Colonic mucosa (tissue), 4 donors: ENCODE measurements at regions not wholly inside any gene's neighbourhood (a gene's known extent, or its start where the extent isn't known, plus 50 kb on each side); places are given as distances from the start of the nearest gene placed in this dataset.

ENCODE experiments used
- DNase-seq: peaks from one replicate; pipeline ENCODE4 v3.0.0-alpha.2; 2020
- H3K27ac ChIP-seq: fragments of 200-600 bp; one replicate; pipeline ENCODE4 v1.8.0; 2021
- H3K27me3 ChIP-seq: fragments of 200-600 bp; one replicate; pipeline ENCODE4 v1.8.0; 2021
- H3K36me3 ChIP-seq: fragments of 200-600 bp; one replicate; pipeline ENCODE4 v1.8.0; 2021
- H3K4me1 ChIP-seq: fragments of 200-600 bp; one replicate; pipeline ENCODE4 v1.8.0; 2021; ENCODE audit warnings: mild to moderate bottlenecking
- H3K4me3 ChIP-seq: fragments of 200-600 bp; one replicate; pipeline ENCODE4 v1.8.0; 2021
- H3K9ac ChIP-seq, 2 donors: one replicate each; pipeline ENCODE4 v1.7.0; 2013; ENCODE audit warnings: control low read depth in 2 of 2, low read depth in 2 of 2, low read length in 2 of 2
- H3K9me3 ChIP-seq: fragments of 200-600 bp; one replicate; pipeline ENCODE4 v1.8.0; 2021
- intact Hi-C: fragments of 100-400 bp; cut with DNase I; formaldehyde crosslinking; loops from one replicate; pipeline ENCODE4 v1.14.1; 2022
- TF ChIP-seq, protein P1 (sequence below): fragments of 200-600 bp; IDR thresholded peaks from one replicate; pipeline ENCODE4 v1.8.0; 2022; ENCODE audit warnings: antibody characterized with exemption, mild to moderate bottlenecking
- donor health status: healthy.
- donor health status: DM: no; HTN: no; CAD: no.
- donor health status: DM: no; HTN: no; CAD: no.

DNA sequence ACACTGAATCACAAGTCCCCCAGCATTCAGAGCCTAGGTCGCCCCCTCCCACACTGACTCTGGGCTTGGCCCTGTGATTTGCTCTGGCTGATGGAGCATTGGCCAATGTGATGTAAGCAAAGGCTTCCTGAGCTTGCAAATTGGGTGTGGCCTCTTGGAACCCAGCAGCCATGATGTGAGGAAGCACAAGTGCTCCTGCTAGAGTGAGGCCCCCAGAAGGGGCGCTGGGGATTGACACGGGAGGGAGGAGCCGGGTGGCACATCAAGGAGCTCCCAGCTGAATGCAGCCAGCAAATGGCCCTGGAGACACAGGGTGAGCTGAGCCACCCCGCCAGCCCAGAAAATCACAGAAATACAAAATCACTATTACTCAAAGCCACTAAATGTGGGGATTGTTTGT lies 308.5 kb downstream of the C16orf95 start:
- Histone ChIP-seq H3K27ac (no peak overlapping the region), H3K27me3 (no peaks in the 10 kb centered on the region), H3K4me3 (no peak overlapping the region), H3K36me3 (no peaks in the 10 kb centered on the region), H3K9me3 (no peaks in the 10 kb centered on the region), H3K4me1 (no peaks in the 10 kb centered on the region), H3K9ac (no peak overlapping the region)
- no peak for DNase-seq
- intact Hi-C loops, result no loop called here
- TF ChIP-seq, protein P1, sequence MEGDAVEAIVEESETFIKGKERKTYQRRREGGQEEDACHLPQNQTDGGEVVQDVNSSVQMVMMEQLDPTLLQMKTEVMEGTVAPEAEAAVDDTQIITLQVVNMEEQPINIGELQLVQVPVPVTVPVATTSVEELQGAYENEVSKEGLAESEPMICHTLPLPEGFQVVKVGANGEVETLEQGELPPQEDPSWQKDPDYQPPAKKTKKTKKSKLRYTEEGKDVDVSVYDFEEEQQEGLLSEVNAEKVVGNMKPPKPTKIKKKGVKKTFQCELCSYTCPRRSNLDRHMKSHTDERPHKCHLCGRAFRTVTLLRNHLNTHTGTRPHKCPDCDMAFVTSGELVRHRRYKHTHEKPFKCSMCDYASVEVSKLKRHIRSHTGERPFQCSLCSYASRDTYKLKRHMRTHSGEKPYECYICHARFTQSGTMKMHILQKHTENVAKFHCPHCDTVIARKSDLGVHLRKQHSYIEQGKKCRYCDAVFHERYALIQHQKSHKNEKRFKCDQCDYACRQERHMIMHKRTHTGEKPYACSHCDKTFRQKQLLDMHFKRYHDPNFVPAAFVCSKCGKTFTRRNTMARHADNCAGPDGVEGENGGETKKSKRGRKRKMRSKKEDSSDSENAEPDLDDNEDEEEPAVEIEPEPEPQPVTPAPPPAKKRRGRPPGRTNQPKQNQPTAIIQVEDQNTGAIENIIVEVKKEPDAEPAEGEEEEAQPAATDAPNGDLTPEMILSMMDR, result no peak

DNA sequence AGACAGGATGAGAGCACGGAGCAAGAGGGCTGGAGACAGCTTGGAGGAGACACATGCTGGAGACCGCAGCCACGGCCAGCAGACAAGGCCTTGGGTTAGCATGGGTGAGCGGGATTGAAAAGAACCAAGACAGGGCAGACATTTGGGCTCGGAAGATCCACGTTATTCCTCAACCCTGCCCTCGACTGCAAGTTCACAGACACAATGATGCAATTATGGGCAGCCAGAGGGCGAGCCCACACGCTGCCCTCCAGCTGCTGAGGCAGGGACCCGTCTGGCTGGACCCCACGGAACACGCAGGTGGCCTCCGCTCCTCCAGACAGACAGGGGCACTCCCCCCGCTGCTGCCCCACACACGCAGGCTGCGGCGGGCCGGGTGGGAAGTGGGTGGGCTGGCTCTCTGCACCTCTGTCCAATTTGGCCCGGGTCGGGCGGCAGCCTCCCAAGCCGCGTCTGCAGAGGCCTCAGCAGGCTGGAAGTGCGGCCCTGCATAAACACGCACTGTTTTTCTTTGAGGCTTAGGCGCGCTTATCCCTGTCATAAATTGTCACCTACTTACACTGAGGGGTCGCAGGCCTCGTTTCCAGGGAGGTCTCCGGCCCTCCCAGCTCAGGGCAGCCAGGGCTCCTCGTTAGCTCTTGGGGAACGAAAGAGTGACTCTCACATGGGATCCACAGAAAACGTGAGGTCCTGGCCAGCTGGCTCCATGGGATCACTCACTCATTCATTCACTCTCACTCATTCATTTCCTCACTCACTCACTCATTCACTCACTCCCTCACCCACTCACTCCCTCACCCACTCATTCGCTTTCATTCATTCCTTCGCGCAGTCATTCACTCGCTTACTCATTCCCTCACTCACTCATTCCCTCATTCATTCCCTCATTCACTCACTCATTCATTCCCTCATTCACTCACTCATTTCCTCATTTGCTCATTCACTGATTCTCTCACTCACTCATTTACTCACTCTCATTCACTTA lies 303.9 kb downstream of the C16orf95 start:
- Histone ChIP-seq H3K27ac (no peak overlapping the region), H3K9ac (no peak overlapping the region), H3K27me3 (no peaks in the 10 kb centered on the region), H3K9me3 (no peaks in the 10 kb centered on the region), H3K4me3 (no peak overlapping the region), H3K4me1 (no peaks in the 10 kb centered on the region), H3K36me3 (no peaks in the 10 kb centered on the region)
- no peak for DNase-seq
- intact Hi-C loops, result no loop called here
- TF ChIP-seq, protein P1, result no peak

DNA sequence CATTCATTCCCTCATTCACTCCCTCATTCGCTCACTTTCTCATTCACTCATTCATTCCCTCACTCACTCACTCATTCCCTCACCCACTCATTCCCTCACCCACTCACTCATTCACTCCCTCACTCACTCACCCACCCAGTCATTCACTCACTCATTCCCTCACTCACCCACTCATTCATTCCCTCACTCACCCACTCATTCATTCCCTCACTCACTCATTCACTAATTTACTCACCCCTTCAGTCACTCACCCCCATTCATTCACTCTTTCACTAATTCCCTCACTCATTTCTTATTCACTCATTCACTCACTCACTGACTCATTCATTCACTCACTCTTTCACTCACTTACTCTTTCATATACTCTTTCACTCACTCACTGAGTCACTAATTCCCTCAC lies 303.1 kb downstream of the C16orf95 start:
- no peaks in the 10 kb centered on the region for H3K36me3 ChIP-seq
- H3K27me3 ChIP-seq, result no peaks in the 10 kb centered on the region
- H3K9me3 ChIP-seq, result no peaks in the 10 kb centered on the region
- no peak for DNase-seq
- TF ChIP-seq, protein P1, result no peak
- H3K9ac ChIP-seq, result no peak overlapping the region
- H3K27ac ChIP-seq, result no peak overlapping the region
- no peaks in the 10 kb centered on the region for H3K4me1 ChIP-seq
- intact Hi-C loops, result no loop called here
- H3K4me3 ChIP-seq, result no peak overlapping the region

DNA sequence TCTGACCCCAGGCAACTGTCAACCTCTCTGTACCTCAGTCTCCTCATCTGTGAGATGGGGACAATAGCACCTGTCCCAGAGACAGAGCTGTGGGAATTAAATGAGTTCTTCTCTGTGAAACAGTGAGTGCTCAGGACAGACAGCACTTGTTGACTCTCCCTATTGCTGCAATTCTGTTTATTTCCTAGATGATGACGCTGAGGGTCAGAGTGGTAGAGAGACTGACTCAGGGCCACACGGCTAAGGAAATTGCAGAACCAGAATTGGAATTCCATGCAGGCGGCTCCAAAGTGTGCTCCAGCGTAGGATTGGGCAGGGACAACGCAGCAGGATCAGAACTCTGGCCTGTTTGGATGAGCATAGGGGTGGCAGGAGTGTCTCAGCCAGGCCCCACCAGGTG lies 302.2 kb downstream of the C16orf95 start:
- Histone ChIP-seq H3K27me3 (no peaks in the 10 kb centered on the region), H3K27ac (no peak overlapping the region), H3K9me3 (no peaks in the 10 kb centered on the region), H3K9ac (no peak overlapping the region), H3K4me1 (no peaks in the 10 kb centered on the region), H3K36me3 (no peaks in the 10 kb centered on the region), H3K4me3 (no peak overlapping the region)
- intact Hi-C loops, result no loop called here
- DNase-seq, result no peak
- TF ChIP-seq, protein P1, result no peak

DNA sequence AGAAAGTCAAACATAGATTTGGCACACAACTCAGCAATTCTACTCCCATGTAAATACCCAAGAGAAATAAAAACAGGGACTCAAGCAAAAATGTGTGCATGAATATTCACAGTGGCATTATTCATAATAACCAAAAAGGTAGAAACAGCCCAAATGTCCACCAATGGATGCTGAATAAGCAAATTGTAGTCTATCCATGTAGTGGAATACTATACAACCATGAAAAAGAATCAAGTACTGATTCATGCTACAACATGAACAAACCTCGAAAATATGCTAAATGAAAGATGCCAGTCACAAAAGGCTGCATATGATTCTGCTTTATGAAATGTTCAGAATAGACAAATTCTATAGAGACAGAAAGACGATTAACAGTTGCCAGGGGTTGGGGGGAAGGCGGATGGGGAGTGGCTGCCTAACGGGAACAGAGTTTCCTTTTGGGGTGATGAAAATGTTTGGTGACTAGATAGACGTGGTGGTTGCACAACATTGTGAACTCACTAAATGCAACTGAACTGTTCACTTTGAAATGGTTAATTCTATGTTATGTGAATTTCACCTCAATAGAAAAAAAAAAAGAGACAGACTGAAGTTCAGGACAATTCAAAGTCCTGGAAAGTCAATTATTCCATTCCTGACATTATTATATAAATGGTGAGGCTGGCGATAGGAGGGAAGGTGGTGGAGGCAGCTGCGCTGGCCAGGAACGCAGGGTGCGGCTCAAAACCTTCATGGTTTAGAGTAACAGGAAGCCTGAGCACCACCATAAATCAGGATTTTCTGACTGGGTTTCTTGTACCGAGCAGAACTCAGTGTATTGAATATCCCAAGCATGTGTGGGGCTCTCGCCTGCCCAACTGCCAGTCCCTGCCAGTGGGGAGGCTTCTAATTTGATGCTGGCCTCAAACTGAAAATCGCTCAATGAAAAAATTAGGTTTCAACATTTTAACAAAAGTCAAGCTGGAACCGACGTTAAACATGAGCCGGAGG lies 300.9 kb downstream of the C16orf95 start:
- Histone ChIP-seq H3K9me3 (no peaks in the 10 kb centered on the region), H3K27ac (no peak overlapping the region), H3K4me1 (no peaks in the 10 kb centered on the region), H3K36me3 (no peaks in the 10 kb centered on the region), H3K9ac (no peak overlapping the region), H3K4me3 (no peak overlapping the region), H3K27me3 (no peaks in the 10 kb centered on the region)
- no peak for DNase-seq
- TF ChIP-seq, protein P1, result no peak
- intact Hi-C loops, result no loop called here
